Stimulated activated naive CD8-positive, alpha-beta T cell treated with anti-CD3 and anti-CD28 coated beads, Interleukin-15, Interleukin-2, amounts not matched to agents 100 U/mL and 50 U/mL, for 24 hours (primary cell): ENCODE measurements at regions not wholly inside any gene's neighbourhood (a gene's known extent, or its start where the extent isn't known, plus 50 kb on each side); places are given as distances from the start of the nearest gene placed in this dataset.

ENCODE experiments used
- ATAC-seq: fragments of 150-1000 bp; cut with Tn5 transposase; one replicate; pipeline ENCODE4 v1.10.0; 2021
- DNase-seq: peaks from one replicate; pipeline ENCODE4 v3.0.0; 2021

- no peak for ATAC-seq
- DNase-seq = no peak
Observed at GRCh38 chr2:47265158-47265557, 88.8 kb upstream of the CALM2 start.

GRCh38 chr2:47264686-47265085 is 88.4 kb upstream of the CALM2 start:
- DNase-seq (no peak), ATAC-seq (no peak)

GRCh38 chr2:47264143-47264542 is 87.8 kb upstream of the CALM2 start:
- DNase-seq (no peak), ATAC-seq (no peak)

GRCh38 chr2:47262657-47263056 is 86.3 kb upstream of the CALM2 start:
- DNase-seq (no peak), ATAC-seq (no peak)

GRCh38 chr2:47260971-47261370 is 84.7 kb upstream of the CALM2 start:
- no peak for DNase-seq
- ATAC-seq = no peak

GRCh38 chr2:47259829-47260228 is 83.5 kb upstream of the CALM2 start:
- no peak for ATAC-seq
- DNase-seq = no peak

- no peak for DNase-seq
- peak; percentile 19 for ATAC-seq
Observed at GRCh38 chr2:47257946-47258348, 81.6 kb upstream of the CALM2 start.

- no peak for DNase-seq
- ATAC-seq = no peak
Observed at GRCh38 chr2:47256416-47257087, 80.2 kb upstream of the CALM2 start.

GRCh38 chr2:47255794-47256193 is 79.5 kb upstream of the CALM2 start:
- ATAC-seq = no peak
- DNase-seq = no peak

- DNase-seq = no peak
- ATAC-seq = no peak
Observed at GRCh38 chr2:47254464-47254863, 78.2 kb upstream of the CALM2 start.

- no peak for DNase-seq
Observed at GRCh38 chr2:47253447-47253846, 77.1 kb upstream of the CALM2 start.

GRCh38 chr2:47251404-47251675 is 75.0 kb upstream of the CALM2 start:
- no peak for ATAC-seq
- no peak for DNase-seq

More at GRCh38 chr2:47253447-47253846, 77.1 kb upstream of the CALM2 start:
- no peak for ATAC-seq

GRCh38 chr2:47250586-47251403 is 74.5 kb upstream of the CALM2 start:
- ATAC-seq (no peak), DNase-seq (no peak)

GRCh38 chr2:47249931-47250330 is 73.6 kb upstream of the CALM2 start:
- DNase-seq (no peak), ATAC-seq (no peak)

- ATAC-seq (no peak), DNase-seq (no peak)
Observed at GRCh38 chr2:47249157-47249900, 73.0 kb upstream of the CALM2 start.

- DNase-seq = no peak
- no peak for ATAC-seq
Observed at GRCh38 chr2:47243596-47244323, 67.4 kb upstream of the CALM2 start.

GRCh38 chr2:47241715-47242114 is 65.4 kb upstream of the CALM2 start:
- ATAC-seq = no peak
- no peak for DNase-seq

- no peak for ATAC-seq
- DNase-seq = no peak
Observed at GRCh38 chr2:47239119-47239969, 63.0 kb upstream of the CALM2 start.

GRCh38 chr2:47238638-47239037 is 62.3 kb upstream of the CALM2 start:
- ATAC-seq (no peak), DNase-seq (no peak)

GRCh38 chr2:47237375-47238334 is 61.3 kb upstream of the CALM2 start:
- no peak for DNase-seq
- no peak for ATAC-seq
